ENCODE measurements at regions not wholly inside any gene's neighbourhood (a gene's known extent, or its start where the extent isn't known, plus 50 kb on each side); places are given as distances from the start of the nearest gene placed in this dataset.
A peak's percentile ranks its signal among the peaks of the same experiment; 100 is the strongest.
"Not testable (repeated sequence)": the region's sequence is repeated elsewhere in the genome, so short reads cannot be mapped to it uniquely, and the experiment has no call there.

DNA sequence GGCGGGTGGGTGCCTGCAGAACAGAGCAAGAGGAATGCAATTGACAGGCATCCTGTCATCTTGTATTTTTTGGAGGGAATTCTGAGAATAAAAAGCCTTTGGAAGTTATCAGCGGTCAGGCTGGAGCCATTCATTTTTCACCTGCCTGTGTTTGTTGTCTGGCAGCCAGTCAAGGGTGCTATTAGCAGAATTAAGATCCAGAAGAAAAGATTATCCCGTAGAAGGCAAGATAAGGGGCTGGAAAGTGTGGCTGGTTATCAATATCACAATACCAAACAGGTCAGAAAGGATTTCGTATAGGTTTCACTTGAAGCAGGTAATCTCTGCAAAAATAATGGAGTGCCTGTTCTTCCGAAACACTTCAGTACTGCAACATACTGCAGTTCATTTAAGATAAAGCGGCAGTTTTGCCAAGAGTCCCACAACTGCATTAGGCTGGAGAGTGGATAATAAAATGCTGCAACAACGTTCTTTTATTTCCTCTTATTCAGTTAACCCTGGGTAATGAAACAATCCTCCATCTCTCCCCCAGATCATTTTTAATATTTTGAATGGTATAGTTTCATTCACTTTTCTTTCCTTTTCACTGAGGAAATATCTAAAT lies 171.2 kb upstream of the CDKN3 start:
- H3K4me3 ChIP-seq = no peak overlapping the region

DNA sequence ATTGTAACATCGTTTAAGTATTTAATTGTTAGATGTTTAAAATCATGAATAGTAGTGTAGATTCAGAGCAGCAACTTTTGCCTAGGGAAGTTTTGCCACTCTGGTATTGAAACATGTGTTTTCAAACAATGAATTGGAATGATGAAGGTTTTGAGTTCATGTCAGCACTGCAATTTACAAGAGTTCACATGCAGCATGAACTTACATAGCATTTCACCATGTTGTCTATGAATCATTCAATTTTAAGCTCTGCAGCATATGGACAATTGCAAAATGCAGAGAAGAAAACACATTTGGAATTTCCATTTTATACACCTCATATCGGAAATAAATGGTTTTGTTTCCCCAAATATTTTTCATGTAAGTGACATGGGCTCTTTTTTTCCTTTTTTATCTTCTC lies 170.7 kb upstream of the CDKN3 start:
- H3K27ac ChIP-seq = no peak overlapping the region
- H3K4me3 ChIP-seq = no peak overlapping the region

More for the DNA sequence above, 171.2 kb upstream of the CDKN3 start:
- H3K27ac ChIP-seq = no peak overlapping the region

DNA sequence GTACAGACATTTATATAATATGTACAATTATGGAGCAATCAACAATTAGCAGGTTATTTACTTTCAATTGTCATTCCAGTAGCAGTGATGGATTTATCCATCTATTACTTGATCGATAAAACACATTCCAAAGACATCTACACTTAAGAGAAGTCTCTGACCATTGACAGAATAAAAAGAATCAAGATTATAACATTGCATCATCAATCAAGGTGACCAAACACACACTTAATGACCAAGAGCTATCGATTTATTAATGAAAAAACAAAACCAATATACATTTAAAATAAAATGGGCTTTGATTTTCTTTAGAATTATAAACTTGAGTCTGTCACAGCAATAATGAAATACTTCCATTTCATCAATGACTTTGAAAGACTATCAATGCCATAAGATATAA lies 170.2 kb upstream of the CDKN3 start:
- no peak overlapping the region for H3K27ac ChIP-seq
- no peak overlapping the region for H3K4me3 ChIP-seq

DNA sequence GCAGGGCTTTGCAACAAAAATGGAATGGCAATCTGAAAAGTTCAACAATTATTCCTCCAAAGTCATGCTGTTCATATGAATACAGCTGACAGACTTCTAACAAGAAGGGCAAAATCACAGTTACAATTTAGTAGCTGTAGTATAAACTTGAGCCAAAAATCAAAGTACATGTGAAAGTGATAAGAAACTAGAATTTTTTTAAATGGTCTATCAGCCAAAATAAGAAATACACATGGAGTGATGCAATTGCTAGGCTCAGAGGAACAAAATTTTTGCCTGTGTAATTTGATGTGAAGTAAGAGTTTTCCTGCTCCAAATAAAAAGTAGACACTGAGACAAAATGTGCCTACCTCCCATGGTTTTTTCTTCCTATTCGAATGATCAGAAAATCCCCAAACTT lies 167.7 kb upstream of the CDKN3 start:
- H3K27ac ChIP-seq = no peak overlapping the region
- no peak overlapping the region for H3K4me3 ChIP-seq

DNA sequence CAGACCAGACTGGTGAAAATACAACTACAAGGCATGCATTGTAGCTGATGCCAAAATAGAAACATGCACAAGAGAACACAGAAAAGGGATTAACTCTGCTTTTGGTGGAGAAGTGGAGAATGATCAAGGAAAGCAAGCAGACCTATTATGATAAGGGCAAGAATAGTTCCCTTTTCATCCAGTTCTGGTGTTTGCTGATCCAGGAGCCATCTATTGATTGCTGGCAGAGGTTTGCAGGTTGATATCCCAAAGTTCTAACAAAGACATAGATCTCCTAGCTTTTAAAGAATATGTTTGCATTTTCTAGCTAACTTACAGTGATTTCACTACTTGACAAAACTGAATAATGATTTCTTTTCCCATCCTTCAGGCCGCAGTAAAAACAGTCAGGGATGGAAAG lies 166.2 kb upstream of the CDKN3 start:
- H3K4me3 ChIP-seq = no peak overlapping the region
- no peak overlapping the region for H3K27ac ChIP-seq

DNA sequence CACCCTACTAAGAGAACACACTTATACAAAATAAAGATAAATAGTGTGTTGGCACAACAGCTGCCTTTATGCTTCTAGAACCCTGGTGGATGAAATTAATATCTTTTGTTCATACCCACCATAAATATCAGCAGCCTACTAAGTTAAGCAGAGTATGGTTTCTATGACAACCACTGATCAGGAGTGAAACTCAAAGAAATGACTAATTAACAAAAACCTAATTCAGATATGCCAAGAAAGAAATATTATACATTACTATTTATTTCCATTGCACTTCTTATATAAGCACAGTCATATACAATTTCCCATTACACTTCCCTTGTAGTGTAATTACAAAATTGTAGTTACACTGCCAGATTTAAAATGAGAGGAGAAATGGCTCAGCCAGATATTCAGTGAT lies 164.1 kb upstream of the CDKN3 start:
- Histone ChIP-seq H3K4me3 (no peak overlapping the region), H3K27ac (no peak overlapping the region)

DNA sequence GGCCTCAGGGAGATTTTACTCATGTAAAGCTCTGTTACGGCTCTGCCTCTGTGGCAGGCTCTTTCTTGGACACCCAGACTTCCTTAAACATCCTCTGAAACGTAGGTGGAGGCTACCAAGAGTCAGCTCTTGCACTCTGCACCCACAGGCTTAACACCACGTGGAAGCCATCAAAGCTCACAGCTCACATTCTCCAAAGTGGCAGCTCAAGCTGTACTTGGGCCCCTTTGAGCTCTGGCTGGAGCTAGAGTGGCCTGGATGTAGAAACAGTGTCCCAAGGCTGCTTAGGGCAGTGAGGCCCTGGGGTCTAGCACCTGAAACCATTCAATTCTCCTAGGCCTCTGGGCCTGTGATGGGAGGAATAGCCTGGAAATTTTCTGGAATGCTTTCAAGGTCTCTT lies 155.3 kb upstream of the CDKN3 start:
- Histone ChIP-seq H3K27ac (no peak overlapping the region), H3K4me3 (no peak overlapping the region)

DNA sequence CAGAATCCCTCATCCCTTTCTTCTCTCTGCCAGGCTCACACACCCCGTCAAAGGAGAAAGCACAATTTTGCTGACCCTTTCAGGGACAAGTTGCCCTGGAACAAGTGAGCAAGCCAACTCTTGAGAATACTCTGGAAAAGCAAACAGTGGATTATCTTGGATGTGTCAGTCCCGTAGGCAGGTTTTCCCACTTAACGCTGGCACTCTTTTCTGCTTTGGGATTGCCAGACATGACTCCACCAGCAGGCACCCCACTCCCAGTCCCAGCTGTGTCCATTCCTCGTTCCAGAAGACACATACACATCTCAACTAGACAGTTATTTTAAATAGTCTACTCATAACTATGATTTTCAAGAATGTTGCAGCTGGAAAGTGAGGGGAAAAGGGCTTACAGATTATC lies 145.5 kb upstream of the CDKN3 start:
- H3K27ac ChIP-seq = peak overlapping the region in 1 of 21 experiments; percentile 24
- H3K4me3 ChIP-seq = no peak overlapping the region

DNA sequence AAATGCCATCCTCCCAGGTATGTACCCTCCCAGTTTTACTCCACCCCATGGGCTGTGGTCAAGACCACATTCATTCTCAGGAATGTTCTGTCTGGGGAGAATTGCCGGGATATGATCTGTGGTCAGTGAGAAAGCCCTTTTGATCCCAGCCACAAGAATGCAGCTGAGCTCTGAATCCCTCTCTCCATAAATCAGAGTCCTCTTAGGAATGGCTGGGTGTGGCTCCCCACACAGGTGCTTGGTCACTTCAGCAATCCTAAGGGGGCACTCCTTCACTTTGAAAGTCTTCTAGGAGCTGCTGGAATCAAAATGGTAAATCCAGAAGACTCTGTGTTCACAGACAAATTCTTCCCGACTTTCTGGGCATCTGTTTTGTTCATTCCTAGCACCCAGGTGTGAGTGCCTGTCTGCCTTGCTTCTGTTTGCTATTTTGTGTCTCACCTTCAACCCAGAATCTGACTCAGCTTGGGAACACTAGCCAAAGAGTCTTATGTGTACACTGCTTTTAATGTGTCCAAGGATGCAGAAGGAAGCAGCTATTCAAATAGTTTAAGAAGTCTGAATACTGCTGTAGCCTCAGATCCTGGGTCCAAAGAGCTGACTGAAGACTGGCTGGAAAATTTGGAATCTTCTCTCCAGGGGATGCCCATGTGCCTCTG lies 144.6 kb upstream of the CDKN3 start:
- no peak overlapping the region for H3K4me3 ChIP-seq
- H3K27ac ChIP-seq = no peak overlapping the region

DNA sequence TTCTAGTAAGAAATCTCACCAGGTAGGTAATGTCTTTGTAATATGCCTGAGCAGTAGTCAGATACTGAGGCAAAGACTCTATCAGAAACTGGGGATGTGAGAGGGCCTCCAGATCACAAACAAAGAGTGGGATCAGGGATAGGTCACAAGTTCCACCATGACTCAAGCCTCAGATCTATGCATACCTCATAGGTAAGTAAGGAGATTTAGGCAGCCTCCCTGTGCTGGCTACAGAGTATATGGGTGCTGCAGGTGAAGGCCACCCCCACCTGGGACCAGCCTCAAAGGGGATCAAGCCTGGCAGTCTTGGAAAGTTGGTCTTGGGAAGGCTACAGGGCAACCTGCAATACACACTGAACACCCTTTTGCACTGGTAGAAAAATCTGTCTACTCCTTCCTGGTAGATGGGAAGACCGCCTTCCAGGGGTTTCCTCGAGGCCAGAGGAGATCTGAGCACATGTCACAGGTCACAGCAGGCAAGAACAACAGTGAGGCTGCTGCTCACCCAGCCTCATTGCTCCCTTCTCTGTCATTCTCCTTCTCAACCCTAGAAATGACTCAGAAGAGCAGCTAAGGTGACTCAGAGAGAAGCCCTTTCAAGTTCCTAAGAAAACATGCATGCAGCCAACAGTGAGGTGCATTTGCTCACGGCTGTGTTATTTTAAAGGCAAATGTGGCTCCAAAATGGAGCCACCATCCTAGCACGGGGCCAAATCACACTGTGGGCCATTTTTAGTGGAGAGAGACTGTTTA lies 143.4 kb upstream of the CDKN3 start:
- Histone ChIP-seq H3K27ac (peak overlapping the region in 4 of 21 experiments; percentile 33 to 73 (median 48)), H3K4me3 (no peak overlapping the region)

DNA sequence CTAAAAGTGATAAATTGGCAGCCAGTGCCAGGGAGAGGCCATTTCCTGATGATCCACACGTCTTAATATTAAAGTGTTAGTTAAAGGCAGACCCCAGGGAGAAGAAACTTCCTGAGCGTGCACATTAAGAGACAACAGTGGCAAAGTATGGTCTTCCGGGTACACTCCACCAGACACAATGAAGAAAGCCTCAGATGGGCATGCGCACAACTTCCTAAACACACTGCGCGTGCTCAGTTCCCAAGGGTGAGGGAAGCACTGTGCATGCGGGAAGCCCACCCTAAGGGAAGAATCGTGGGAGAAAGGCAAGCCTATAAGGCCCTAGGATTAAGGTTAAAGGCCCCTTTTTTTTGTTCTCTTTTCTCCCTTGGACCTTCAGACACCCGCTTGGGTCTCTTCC lies 140.7 kb upstream of the CDKN3 start:
- peak overlapping the region in 1 of 21 experiments; percentile 39 for H3K27ac ChIP-seq
- H3K4me3 ChIP-seq = no peak overlapping the region

DNA sequence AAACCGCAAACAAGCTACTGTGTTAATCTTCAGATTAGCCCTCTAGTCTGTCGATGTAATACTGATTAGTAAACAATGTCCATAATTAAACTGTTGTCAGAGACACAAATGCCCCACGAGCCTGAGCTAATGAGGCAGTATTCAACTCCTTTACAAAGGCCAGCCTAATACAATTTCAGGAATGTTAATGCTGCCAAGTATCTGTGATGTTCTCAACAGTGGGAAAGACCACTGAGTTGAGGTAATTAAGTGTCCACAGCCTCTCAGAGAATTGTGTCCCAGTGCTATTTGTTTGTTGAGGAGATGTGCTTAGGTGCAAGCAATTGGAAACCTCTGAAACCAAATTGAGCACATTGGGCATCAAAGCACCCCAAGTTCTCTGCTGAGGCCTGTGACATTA lies 139.4 kb upstream of the CDKN3 start:
- H3K4me3 ChIP-seq = no peak overlapping the region
- peak overlapping the region in 2 of 21 experiments; percentile 16 to 55 for H3K27ac ChIP-seq

DNA sequence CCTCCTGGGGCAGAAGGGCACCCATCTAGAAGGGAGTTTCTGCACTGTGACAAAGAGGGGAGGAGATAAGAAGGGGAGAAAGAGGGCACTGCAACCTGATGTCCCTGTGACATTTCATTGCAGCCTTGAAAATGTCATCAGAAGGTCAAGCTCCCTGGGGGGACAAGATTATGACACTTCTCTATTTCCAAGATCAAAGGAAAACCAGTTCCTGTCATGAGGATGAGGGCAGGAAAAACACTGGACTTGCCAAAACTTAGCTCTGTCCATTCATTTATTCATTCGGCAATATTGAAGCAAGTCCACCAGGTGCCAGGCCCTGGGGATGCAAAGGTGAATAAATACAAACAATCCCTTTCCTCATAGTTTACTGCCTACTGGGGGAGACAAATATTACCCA lies 138.4 kb upstream of the CDKN3 start:
- no peak overlapping the region for H3K4me3 ChIP-seq
- H3K27ac ChIP-seq = no peak overlapping the region

DNA sequence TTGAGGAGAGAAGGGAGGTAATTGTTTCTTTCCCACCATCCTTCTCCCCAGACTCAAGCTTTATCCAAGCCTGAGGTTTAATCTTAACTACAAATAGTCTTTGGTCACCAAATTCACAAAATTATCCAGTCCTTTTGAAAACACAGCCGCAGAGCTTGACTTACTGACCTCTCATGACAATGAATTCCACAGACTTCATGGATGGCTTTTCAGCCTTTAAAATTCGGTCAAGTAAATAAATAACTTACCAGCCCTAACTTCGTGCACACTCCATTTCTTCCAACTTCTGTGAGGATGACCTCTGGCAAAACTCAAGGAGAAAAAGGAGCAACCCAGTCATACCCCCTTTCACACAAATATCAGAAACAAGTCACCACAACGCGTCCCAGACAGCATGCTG lies 137.0 kb upstream of the CDKN3 start:
- H3K4me3 ChIP-seq = no peak overlapping the region
- H3K27ac ChIP-seq = no peak overlapping the region

DNA sequence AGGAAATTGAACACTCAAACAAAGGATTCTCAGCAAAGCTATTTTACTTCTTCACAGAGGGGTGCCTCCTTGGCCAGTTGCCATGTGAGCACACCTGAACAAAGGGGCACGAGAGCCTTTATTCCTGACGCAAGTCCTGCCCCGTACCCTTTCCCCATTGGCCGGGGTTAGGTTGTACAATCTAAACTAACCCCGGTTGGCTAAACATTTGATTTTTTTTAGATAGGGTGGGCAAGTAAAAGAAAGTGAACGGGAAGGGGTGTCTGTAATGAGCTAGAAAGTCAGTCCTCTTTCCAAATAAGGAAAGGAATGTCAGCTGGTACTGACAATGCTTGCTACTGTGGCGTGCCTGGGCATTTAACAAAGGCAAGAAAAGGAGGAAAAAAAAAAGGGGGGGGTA lies 135.5 kb upstream of the CDKN3 start:
- Histone ChIP-seq H3K4me3 (no peak overlapping the region), H3K27ac (no peak overlapping the region)

DNA sequence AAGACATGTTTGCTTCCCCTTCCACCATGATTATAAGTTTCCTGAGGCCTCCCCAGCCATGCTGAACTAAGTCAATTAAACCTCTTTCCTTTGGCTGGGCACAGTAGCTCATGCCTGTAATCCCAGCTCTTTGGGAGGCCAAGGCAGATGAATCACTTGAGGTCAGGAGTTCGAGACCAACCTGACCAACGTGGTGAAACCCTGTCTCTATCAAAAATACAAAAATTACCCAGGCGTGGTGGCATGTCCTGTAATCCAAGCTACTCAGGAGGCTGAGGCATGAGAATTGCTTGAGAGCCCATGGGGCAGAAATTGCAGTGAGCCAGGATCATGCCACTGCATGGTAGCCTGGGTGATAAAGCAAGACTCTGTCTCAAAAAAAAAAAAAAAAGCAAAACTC lies 130.2 kb upstream of the CDKN3 start:
- H3K4me3 ChIP-seq, H3K27ac ChIP-seq: not testable (repeated sequence)

DNA sequence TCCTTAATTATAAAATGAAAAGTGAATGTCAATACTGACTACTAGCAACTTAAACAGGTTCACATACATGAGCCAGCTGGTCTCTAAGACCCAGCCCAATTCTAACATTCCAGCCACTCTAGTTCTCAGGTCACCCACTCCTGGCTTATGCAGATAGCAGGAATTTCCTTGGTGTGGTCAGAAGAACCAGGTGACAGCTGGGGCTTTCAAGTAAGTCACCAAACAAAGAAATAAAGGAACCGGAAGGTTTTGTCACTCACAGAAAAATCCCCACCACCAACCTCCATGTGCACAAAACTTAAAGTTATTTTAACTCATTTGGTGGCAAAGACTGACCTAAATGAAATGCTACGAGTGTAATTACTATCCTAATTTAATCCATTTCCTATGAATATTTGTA lies 129.6 kb upstream of the CDKN3 start:
- Histone ChIP-seq H3K27ac (no peak overlapping the region), H3K4me3 (no peak overlapping the region)

DNA sequence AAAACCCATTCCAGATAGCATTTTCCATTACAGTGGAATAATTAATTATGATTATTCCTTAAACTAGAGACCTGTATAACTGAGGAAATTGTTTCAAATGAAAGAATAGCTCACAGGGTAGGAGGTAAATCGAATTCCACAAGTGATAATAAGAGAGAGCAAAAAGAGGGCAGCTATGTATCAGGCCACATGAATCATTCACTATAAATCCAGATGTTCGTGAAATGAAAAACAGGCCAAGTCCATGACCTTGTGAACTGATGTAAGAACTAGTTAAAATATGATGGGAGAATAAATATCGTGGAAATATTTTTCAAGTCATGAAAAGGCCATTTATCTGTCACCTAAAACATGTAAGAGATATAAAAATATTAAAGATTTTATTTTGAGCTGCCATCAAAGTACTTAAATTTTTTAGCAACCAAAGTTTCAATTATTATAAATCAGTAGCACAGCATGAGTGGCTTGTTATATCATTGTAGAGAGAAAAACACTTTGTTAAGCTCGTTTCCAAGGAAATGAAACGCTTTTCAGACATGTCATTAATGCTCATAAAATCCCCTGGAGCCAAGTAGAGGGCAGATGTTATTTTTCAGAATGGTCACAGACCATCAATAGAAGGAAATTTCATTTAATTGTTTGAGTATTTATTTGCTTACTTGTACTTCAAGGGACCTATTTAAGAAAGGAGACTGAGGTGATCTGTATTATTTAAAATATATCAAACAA lies 120.6 kb upstream of the CDKN3 start:
- Histone ChIP-seq H3K27ac (no peak overlapping the region), H3K4me3 (no peak overlapping the region)

DNA sequence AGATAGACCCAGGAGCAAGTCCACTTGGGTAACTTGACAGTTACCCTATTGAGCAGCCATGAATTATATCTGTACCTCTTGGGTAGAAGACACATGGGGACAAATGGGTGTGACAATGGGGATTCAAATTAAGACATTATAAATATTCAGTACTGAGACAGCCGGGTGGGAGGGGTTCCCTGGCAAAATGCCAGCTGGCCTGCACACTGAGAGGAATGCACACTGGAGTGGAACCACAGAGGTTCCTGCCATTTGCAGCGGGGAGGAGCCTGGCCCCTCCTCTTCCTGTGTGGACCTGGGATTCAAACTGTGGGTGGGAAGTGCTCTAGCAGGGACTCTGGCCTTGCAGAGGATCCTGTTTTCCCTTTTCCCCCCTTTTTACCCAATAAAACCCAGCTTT lies 118.7 kb upstream of the CDKN3 start:
- Histone ChIP-seq H3K4me3 (no peak overlapping the region), H3K27ac (no peak overlapping the region)

DNA sequence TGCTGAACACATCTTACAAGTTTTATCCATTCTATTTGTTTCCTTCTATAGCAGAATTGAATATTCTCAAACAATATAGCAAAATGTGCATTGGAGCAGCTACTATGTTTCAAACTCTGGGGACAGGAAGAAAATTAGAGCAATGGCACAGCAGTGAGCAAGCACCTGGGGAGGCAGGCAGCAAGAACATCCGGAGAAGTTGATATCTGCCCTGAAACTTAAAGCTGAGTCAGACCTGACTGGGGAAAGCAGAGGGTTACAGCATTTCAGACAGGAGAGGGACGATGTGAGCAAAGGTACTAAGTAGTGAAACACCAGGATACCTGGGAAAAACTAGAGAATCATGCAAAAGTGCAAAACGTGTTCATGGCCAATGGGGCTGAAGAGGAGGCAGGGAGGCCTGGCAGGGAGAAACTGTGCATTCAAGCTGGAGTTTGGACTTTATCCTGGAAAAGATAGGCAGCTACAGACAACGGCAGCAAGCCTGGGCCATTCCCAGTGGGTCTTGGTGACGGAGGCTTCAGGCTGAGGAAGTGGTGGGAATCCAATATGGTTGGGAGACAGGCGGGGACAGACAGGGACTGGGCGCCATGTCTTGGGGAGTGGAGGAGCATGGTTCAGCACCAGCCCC lies 118.0 kb upstream of the CDKN3 start:
- Histone ChIP-seq H3K27ac (no peak overlapping the region), H3K4me3 (no peak overlapping the region)

Data from skin epidermis (tissue), 12 donors.